Sigmoid colon (tissue), 6 donors: ENCODE measurements at regions not wholly inside any gene's neighbourhood (a gene's known extent, or its start where the extent isn't known, plus 50 kb on each side); places are given as distances from the start of the nearest gene placed in this dataset.

Source experiments
- DNase-seq: peaks from one replicate; pipeline ENCODE4 v3.0.0-alpha.2; 2019
- H3K27ac ChIP-seq, 4 donors: fragments of 200-600 bp; sonication (generic); one replicate each; pipeline ENCODE4 v1.5.1; 2016 to 2019; ENCODE audit warnings: mild to moderate bottlenecking in 1 of 4
- H3K27me3 ChIP-seq, 3 donors: fragments of 200-600 bp; sonication (generic); one replicate each; pipeline ENCODE4 v1.5.1; 2019; ENCODE audit warnings: mild to moderate bottlenecking in 1 of 3
- H3K36me3 ChIP-seq, 4 donors: fragments of 200-600 bp; sonication (generic); one replicate each; pipeline ENCODE4 v1.5.1; 2016 to 2019
- H3K4me1 ChIP-seq, 4 donors: fragments of 200-600 bp; sonication (generic); one replicate each; pipeline ENCODE4 v1.5.1; 2017 to 2019
- H3K4me3 ChIP-seq, 4 donors: fragments of 200-600 bp; sonication (generic); one replicate each; pipeline ENCODE4 v1.5.1; 2017 to 2019; ENCODE audit warnings: mild to moderate bottlenecking in 2 of 4, moderate library complexity in 1 of 4
- H3K9me3 ChIP-seq, 4 donors: fragments of 200-600 bp in 3 of 4; sonication (generic) in 3 of 4; one replicate each; pipeline versions ENCODE4 v1.5.1 to v1.6.1; 2013 to 2019
- EP300 ChIP-seq, 4 donors: sonication (generic); formaldehyde crosslinking; IDR thresholded peaks; one replicate each; pipeline ENCODE4 v1.6.1; 2017; ENCODE audit warnings: antibody characterized with exemption in 4 of 4
- POLR2A ChIP-seq, 2 donors: fragments of 450-650 bp; IDR thresholded peaks; one replicate each; pipeline ENCODE4 v1.6.1; 2016; ENCODE audit warnings: antibody characterized with exemption in 2 of 2, mild to moderate bottlenecking in 2 of 2, moderate library complexity in 2 of 2
- POLR2AphosphoS5 ChIP-seq, 4 donors: sonication (generic); formaldehyde crosslinking; IDR thresholded peaks; one replicate each; pipeline ENCODE4 v1.6.1; 2017; ENCODE audit warnings: antibody characterized with exemption in 4 of 4
- WGBS, 2 donors: extraction: QIAGEN DNeasy Blood & Tissue Kit; methylation state at CpG; one replicate each; pipeline ENCODE4 v1.1.7; 2013; 5-methylcytosine and 5-hydroxymethylcytosine counted together
- intact Hi-C: fragments of 100-400 bp; cut with DNase I; formaldehyde crosslinking; loops from one replicate; pipeline ENCODE4 v1.15.1; 2023
- TF ChIP-seq, protein P1 (sequence below), 4 experiments: fragments of 450-650 bp in 3 of 4; fragments of 200-600 bp in 1 of 4; IDR thresholded peaks; one replicate each; pipeline ENCODE4 v1.5.1; 2016 to 2019; ENCODE audit warnings: antibody characterized with exemption in 4 of 4, mild to moderate bottlenecking in 3 of 4, moderate library complexity in 2 of 4
- donor health status: healthy with polysubstance abuse.
- donor health status: healthy.

DNA sequence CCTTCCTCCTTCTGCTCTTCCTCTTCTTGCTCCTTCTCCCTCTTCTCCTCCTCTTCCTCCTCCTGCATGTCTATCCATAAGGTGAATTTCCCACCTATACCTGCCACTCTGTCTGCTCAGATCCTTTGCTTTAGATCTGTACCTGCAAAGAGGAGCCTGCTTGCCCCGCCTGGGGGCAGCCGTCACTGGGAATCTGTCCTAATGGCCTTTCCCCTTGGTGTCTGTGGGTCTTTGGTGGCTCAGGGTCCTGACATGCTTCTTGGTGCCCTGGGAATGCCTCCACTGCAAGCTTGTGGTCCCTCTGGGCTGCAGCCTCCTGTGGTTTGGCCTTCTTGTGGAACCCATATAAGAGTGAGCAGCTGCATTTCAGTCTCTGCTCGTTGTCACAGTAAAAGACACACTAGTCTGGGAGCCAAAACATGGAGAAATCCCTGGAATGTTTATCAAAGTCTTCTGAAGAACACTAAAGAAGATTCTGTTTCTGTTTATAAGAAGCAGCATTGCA is 79.5 kb upstream of the CSF3R start:
- TF ChIP-seq, protein P1, sequence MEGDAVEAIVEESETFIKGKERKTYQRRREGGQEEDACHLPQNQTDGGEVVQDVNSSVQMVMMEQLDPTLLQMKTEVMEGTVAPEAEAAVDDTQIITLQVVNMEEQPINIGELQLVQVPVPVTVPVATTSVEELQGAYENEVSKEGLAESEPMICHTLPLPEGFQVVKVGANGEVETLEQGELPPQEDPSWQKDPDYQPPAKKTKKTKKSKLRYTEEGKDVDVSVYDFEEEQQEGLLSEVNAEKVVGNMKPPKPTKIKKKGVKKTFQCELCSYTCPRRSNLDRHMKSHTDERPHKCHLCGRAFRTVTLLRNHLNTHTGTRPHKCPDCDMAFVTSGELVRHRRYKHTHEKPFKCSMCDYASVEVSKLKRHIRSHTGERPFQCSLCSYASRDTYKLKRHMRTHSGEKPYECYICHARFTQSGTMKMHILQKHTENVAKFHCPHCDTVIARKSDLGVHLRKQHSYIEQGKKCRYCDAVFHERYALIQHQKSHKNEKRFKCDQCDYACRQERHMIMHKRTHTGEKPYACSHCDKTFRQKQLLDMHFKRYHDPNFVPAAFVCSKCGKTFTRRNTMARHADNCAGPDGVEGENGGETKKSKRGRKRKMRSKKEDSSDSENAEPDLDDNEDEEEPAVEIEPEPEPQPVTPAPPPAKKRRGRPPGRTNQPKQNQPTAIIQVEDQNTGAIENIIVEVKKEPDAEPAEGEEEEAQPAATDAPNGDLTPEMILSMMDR (IDR thresholded peaks at IDR 0.05): no peak
- TF ChIP-seq POLR2AphosphoS5 (IDR thresholded peaks at IDR 0.05): no peak
- no peak for TF ChIP-seq EP300 (IDR thresholded peaks at IDR 0.05)
- no peak for TF ChIP-seq POLR2A (IDR thresholded peaks at IDR 0.05)
- H3K4me1 ChIP-seq: no peaks in the 10 kb centered on the region
- no peaks in the 10 kb centered on the region for H3K27me3 ChIP-seq
- no peak overlapping the region for H3K4me3 ChIP-seq
- no peak for DNase-seq
- WGBS, 2 donors: 44 to 70% methylated on average over 3 of the region's 3 CpGs
- intact Hi-C loops: no loop called here
- no peaks in the 10 kb centered on the region for H3K36me3 ChIP-seq
- H3K27ac ChIP-seq: no peak overlapping the region
- no peaks in the 10 kb centered on the region for H3K9me3 ChIP-seq

DNA sequence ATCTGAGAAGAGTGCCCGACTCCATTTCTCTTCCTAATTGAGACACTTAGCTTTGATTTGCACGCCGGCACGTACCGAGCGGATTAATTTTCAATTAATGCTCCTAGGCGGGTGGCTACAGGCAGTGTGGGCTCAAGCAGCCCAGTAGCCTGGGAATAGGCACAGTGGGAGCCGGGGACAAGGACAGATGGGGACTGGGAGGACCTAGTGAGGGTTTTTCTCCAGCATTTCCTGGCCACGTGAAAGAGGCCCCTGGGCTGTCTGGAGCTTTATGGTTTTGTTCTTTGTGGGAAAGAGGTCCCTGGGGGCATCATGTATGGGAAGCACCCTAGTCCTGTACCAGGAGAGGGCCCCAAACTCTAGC is 78.6 kb upstream of the CSF3R start:
- DNase-seq: no peak
- intact Hi-C loops: no loop called here
- 87 to 89% methylated on average over 9 of the region's 9 CpGs for WGBS, 2 donors

DNA sequence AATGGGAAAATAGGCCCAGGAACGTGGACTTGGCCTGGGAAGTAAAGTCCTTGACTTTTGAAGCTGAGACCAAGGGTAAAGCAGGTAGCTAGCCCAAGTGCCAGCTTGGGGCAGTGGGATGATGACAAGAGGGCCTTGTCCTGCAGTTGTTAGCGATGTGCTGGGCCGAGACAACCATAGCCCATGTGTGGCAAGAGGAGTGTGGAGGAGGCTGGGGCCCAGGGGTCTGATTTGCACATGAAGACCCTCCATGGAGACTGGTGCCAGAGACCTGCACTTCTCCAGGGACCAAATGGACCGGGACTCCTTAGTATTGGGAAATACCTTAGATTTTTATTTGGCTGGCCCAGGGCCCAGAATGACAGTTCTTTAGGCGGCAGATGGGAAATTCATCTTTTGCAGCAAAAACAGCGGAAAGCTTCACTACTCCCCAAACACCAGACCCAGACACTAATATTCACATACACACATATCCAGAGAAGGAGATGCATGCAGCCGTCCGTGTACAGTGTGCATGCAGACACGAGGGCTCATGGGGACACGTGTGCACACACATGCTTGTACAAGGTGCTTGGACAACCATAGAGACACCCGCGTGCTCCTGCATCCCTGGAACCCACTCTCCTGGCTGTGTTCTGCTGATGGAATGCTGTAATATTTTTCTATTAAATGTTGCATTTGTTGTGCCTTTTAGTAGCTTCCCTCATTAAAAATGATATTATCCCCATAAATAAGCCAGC is 78.1 kb upstream of the CSF3R start:
- TF ChIP-seq EP300 (IDR thresholded peaks at IDR 0.05): no peak
- no peak for TF ChIP-seq POLR2AphosphoS5 (IDR thresholded peaks at IDR 0.05)
- TF ChIP-seq, protein P1 (IDR thresholded peaks at IDR 0.05): no peak
- no peak for TF ChIP-seq POLR2A (IDR thresholded peaks at IDR 0.05)
- intact Hi-C loops: no loop called here
- H3K27me3 ChIP-seq: no peaks in the 10 kb centered on the region
- no peaks in the 10 kb centered on the region for H3K4me1 ChIP-seq
- WGBS, 2 donors: 77 to 90% methylated on average over 12 of the region's 12 CpGs
- H3K4me3 ChIP-seq: no peak overlapping the region
- no peaks in the 10 kb centered on the region for H3K9me3 ChIP-seq
- no peak overlapping the region for H3K27ac ChIP-seq
- no peak for DNase-seq
- no peaks in the 10 kb centered on the region for H3K36me3 ChIP-seq

More for the DNA sequence above, 78.6 kb upstream of the CSF3R start:
- no peak for TF ChIP-seq POLR2A (IDR thresholded peaks at IDR 0.05)
- no peak for TF ChIP-seq EP300 (IDR thresholded peaks at IDR 0.05)
- TF ChIP-seq POLR2AphosphoS5 (IDR thresholded peaks at IDR 0.05): no peak
- TF ChIP-seq, protein P1 (IDR thresholded peaks at IDR 0.05): no peak
- no peaks in the 10 kb centered on the region for H3K36me3 ChIP-seq
- no peak overlapping the region for H3K4me3 ChIP-seq
- no peaks in the 10 kb centered on the region for H3K9me3 ChIP-seq
- H3K27me3 ChIP-seq: no peaks in the 10 kb centered on the region
- no peak overlapping the region for H3K27ac ChIP-seq
- H3K4me1 ChIP-seq: no peaks in the 10 kb centered on the region

DNA sequence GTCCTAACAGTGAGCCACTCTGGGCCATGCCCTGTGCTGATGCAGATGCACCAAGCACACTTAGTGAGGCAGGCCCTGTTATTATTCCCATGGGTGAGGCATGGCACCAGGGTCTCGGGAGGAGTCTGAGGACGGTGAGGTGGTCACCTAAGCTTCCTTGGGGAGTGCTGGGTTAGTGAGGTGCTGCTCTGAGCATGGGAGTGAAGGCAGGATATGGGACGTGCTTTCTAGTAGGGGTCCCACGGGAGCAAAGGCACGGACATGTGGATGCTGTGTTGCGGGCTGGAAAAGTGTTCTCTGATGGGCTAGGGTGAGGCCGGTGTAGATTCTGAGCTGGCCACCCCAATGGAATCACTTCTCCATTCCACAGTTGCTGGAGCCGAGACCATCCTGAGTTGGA is 77.5 kb upstream of the CSF3R start:
- WGBS, 2 donors: 82 to 83% methylated on average over 8 of the region's 8 CpGs

More for the DNA sequence above, 77.5 kb upstream of the CSF3R start:
- TF ChIP-seq, protein P1 (IDR thresholded peaks at IDR 0.05): no peak
- TF ChIP-seq EP300 (IDR thresholded peaks at IDR 0.05) (no peak), POLR2AphosphoS5 (IDR thresholded peaks at IDR 0.05) (no peak), POLR2A (IDR thresholded peaks at IDR 0.05) (no peak)
- intact Hi-C loops: no loop called here
- Histone ChIP-seq H3K27ac (no peak overlapping the region), H3K36me3 (no peaks in the 10 kb centered on the region), H3K9me3 (no peaks in the 10 kb centered on the region), H3K4me1 (no peaks in the 10 kb centered on the region), H3K4me3 (no peak overlapping the region), H3K27me3 (peaks cover 0 to 4% (median 1%) of the 10 kb centered on the region in 3 donors)
- DNase-seq: no peak
